Hepatocyte (in vitro differentiated cells): ENCODE measurements at regions not wholly inside any gene's neighbourhood (a gene's known extent, or its start where the extent isn't known, plus 50 kb on each side); places are given as distances from the start of the nearest gene placed in this dataset.

Experiments
- CTCF ChIP-seq: fragments of 200-600 bp; sonication (generic); IDR thresholded peaks from 2 replicates; pipeline ENCODE4 v1.5.1; 2016; ENCODE audit warnings: antibody characterized with exemption, mild to moderate bottlenecking; ENCODE audit not compliant: poor library complexity
- EZH2 ChIP-seq: fragments of 200-600 bp; sonication (generic); IDR thresholded peaks from 2 replicates; pipeline ENCODE4 v1.6.1; 2016; ENCODE audit warnings: antibody characterized with exemption, mild to moderate bottlenecking, borderline replicate concordance
- EZH2phosphoT487 ChIP-seq: fragments of 200-600 bp; sonication (generic); IDR thresholded peaks from one replicate; pipeline ENCODE4 v1.6.1; 2018; ENCODE audit warnings: antibody characterized with exemption, mild to moderate bottlenecking, low read depth, moderate library complexity; ENCODE audit not compliant: unreplicated experiment, severe bottlenecking

GRCh38 chr7:53113424-53113823 lies 78.0 kb downstream of the POM121L12 start:
- no peak for TF ChIP-seq EZH2phosphoT487
- no peak for TF ChIP-seq EZH2
- TF ChIP-seq CTCF = no peak
